Gastroesophageal sphincter (tissue), 4 donors: ENCODE measurements at regions not wholly inside any gene's neighbourhood (a gene's known extent, or its start where the extent isn't known, plus 50 kb on each side); places are given as distances from the start of the nearest gene placed in this dataset.

ENCODE experiments used
- ATAC-seq: fragments of 150-250 bp; one replicate; pipeline ENCODE4 v1.9.1; 2016; ENCODE audit warnings: mild to moderate bottlenecking, moderate library complexity
- H3K27ac ChIP-seq, 4 donors: fragments of 200-600 bp; sonication (generic) in 3 of 4; 1 replicate in 3 of 4; 2 replicates in 1 of 4; pipeline ENCODE4 v1.5.1; 2016 to 2019
- H3K27me3 ChIP-seq: fragments of 200-600 bp; sonication (generic); one replicate; pipeline ENCODE4 v1.5.1; 2019
- H3K36me3 ChIP-seq, 2 donors: fragments of 200-600 bp; sonication (generic); one replicate each; pipeline ENCODE4 v1.5.1; 2019; ENCODE audit warnings: control low read depth in 1 of 2
- H3K4me1 ChIP-seq, 3 donors: fragments of 200-600 bp; sonication (generic); 1 replicate in 2 of 3; 2 replicates in 1 of 3; pipeline ENCODE4 v1.5.1; 2016 to 2019; ENCODE audit warnings: control low read depth in 2 of 3
- H3K4me3 ChIP-seq, 2 donors: fragments of 200-600 bp; sonication (generic); one replicate each; pipeline ENCODE4 v1.5.1; 2019; ENCODE audit warnings: mild to moderate bottlenecking in 1 of 2, moderate library complexity in 1 of 2
- H3K9me3 ChIP-seq, 3 donors: fragments of 200-600 bp; sonication (generic); one replicate each; pipeline ENCODE4 v1.5.1; 2017 to 2019; ENCODE audit warnings: control low read depth in 2 of 3
- CTCF ChIP-seq, 4 experiments: fragments of 200-600 bp in 2 of 4; fragments of 450-650 bp in 2 of 4; sonication (generic) in 1 of 4; IDR thresholded peaks; one replicate each; pipeline ENCODE4 v1.5.1; 2017 to 2019; ENCODE audit warnings: antibody characterized with exemption in 4 of 4, mild to moderate bottlenecking in 2 of 4, moderate library complexity in 2 of 4
- EP300 ChIP-seq: sonication (generic); formaldehyde crosslinking; IDR thresholded peaks from one replicate; pipeline ENCODE4 v1.6.1; 2017; ENCODE audit warnings: antibody characterized with exemption, mild to moderate bottlenecking
- POLR2A ChIP-seq, 2 donors: fragments of 450-650 bp; IDR thresholded peaks; one replicate each; pipeline ENCODE4 v1.6.1; 2017; ENCODE audit warnings: antibody characterized with exemption in 2 of 2, mild to moderate bottlenecking in 2 of 2, moderate library complexity in 1 of 2
- POLR2AphosphoS5 ChIP-seq: sonication (generic); formaldehyde crosslinking; IDR thresholded peaks from one replicate; pipeline ENCODE4 v1.6.1; 2017; ENCODE audit warnings: antibody characterized with exemption
- WGBS, 2 donors: methylation state at CpG; one replicate each; pipeline ENCODE4 v1.1.5; 2018; ENCODE audit warnings: low coverage in 1 of 2; 5-methylcytosine and 5-hydroxymethylcytosine counted together

- no peaks in the 10 kb centered on the region for H3K4me1 ChIP-seq
- 93% methylated on average over 2 to 3 of the region's 3 CpGs for WGBS, 2 donors
- no peaks in the 10 kb centered on the region for H3K9me3 ChIP-seq
- no peak overlapping the region for H3K27ac ChIP-seq
- no peak for TF ChIP-seq CTCF (IDR thresholded peaks at IDR 0.05)
- no peak overlapping the region for H3K4me3 ChIP-seq
- H3K27me3 ChIP-seq, result no peaks in the 10 kb centered on the region
- no peaks in the 10 kb centered on the region for H3K36me3 ChIP-seq
- no peak for ATAC-seq
Measured at GRCh38 chr2:7904319-7904718, 777.5 kb upstream of the ID2 start.

- Histone ChIP-seq H3K9me3 (no peaks in the 10 kb centered on the region), H3K36me3 (no peaks in the 10 kb centered on the region), H3K4me1 (no peaks in the 10 kb centered on the region), H3K4me3 (no peak overlapping the region), H3K27me3 (no peaks in the 10 kb centered on the region), H3K27ac (no peak overlapping the region)
- WGBS, 2 donors, result 85 to 87% methylated on average over 8 to 11 of the region's 12 CpGs
- no peak for ATAC-seq
- no peak for TF ChIP-seq EP300
- TF ChIP-seq POLR2A (IDR thresholded peaks at IDR 0.05), result no peak
Measured at GRCh38 chr2:7905756-7906155, 776.1 kb upstream of the ID2 start.

- no peak for ATAC-seq
- WGBS, 2 donors, result 74 to 83% methylated on average over 1 to 3 of the region's 6 CpGs
- Histone ChIP-seq H3K27me3 (no peaks in the 10 kb centered on the region), H3K4me3 (no peak overlapping the region), H3K9me3 (no peaks in the 10 kb centered on the region), H3K27ac (no peak overlapping the region), H3K4me1 (no peaks in the 10 kb centered on the region), H3K36me3 (no peaks in the 10 kb centered on the region)
- no peak for TF ChIP-seq CTCF (IDR thresholded peaks at IDR 0.05)
- no peak for TF ChIP-seq EP300
- TF ChIP-seq POLR2AphosphoS5, result no peak
- TF ChIP-seq POLR2A (IDR thresholded peaks at IDR 0.05), result no peak
Measured at GRCh38 chr2:7906431-7906830, 775.4 kb upstream of the ID2 start.

- no peak for ATAC-seq
- WGBS, 2 donors, result 90 to 97% methylated on average over 4 to 5 of the region's 11 CpGs
- TF ChIP-seq POLR2AphosphoS5 (no peak), POLR2A (IDR thresholded peaks at IDR 0.05) (no peak), CTCF (IDR thresholded peaks at IDR 0.05) (no peak), EP300 (no peak)
- Histone ChIP-seq H3K27me3 (no peaks in the 10 kb centered on the region), H3K4me1 (no peaks in the 10 kb centered on the region), H3K36me3 (no peaks in the 10 kb centered on the region), H3K9me3 (no peaks in the 10 kb centered on the region), H3K27ac (no peak overlapping the region), H3K4me3 (no peak overlapping the region)
Measured at GRCh38 chr2:7907041-7907440, 774.8 kb upstream of the ID2 start.

GRCh38 chr2:7910752-7911151 is 771.1 kb upstream of the ID2 start:
- no peak overlapping the region for H3K27ac ChIP-seq
- peaks cover 0 to 4% (median 0%) of the 10 kb centered on the region in 3 donors for H3K4me1 ChIP-seq
- WGBS, 2 donors, result 82 to 100% methylated on average over 1 to 2 of the region's 3 CpGs
- no peaks in the 10 kb centered on the region for H3K9me3 ChIP-seq
- TF ChIP-seq EP300 (no peak), CTCF (IDR thresholded peaks at IDR 0.05) (no peak), POLR2AphosphoS5 (no peak), POLR2A (IDR thresholded peaks at IDR 0.05) (no peak)
- H3K4me3 ChIP-seq, result no peak overlapping the region
- no peak for ATAC-seq
- no peaks in the 10 kb centered on the region for H3K27me3 ChIP-seq
- H3K36me3 ChIP-seq, result no peaks in the 10 kb centered on the region

GRCh38 chr2:7911196-7911595 is 770.7 kb upstream of the ID2 start:
- H3K36me3 ChIP-seq, result no peaks in the 10 kb centered on the region

More at GRCh38 chr2:7911196-7911595, 770.7 kb upstream of the ID2 start:
- Histone ChIP-seq H3K4me3 (no peak overlapping the region), H3K9me3 (no peaks in the 10 kb centered on the region), H3K27me3 (no peaks in the 10 kb centered on the region), H3K4me1 (peaks cover 0 to 4% (median 0%) of the 10 kb centered on the region in 3 donors), H3K27ac (no peak overlapping the region)
- WGBS, 2 donors, result 89 to 100% methylated on average over 2 of the region's 2 CpGs
- ATAC-seq, result no peak
- TF ChIP-seq EP300 (no peak), POLR2A (IDR thresholded peaks at IDR 0.05) (no peak), POLR2AphosphoS5 (no peak), CTCF (IDR thresholded peaks at IDR 0.05) (no peak)
